ENCODE measurements at regions not wholly inside any gene's neighbourhood (a gene's known extent, or its start where the extent isn't known, plus 50 kb on each side); places are given as distances from the start of the nearest gene placed in this dataset.

GRCh38 chr10:20995123-20995987, 98.2 kb upstream of the NEBL start:
- TF ChIP-seq EP300 (IDR thresholded peaks at IDR 0.05; ENCODE audit: borderline replicate concordance) (no peak), EGR1 (IDR thresholded peaks at IDR 0.05) (no peak), REST (IDR thresholded peaks at IDR 0.05; ENCODE audit: low read depth) (no peak)

Data from Ishikawa (cell line).